ENCODE measurements at regions not wholly inside any gene's neighbourhood (a gene's known extent, or its start where the extent isn't known, plus 50 kb on each side); places are given as distances from the start of the nearest gene placed in this dataset.

DNA sequence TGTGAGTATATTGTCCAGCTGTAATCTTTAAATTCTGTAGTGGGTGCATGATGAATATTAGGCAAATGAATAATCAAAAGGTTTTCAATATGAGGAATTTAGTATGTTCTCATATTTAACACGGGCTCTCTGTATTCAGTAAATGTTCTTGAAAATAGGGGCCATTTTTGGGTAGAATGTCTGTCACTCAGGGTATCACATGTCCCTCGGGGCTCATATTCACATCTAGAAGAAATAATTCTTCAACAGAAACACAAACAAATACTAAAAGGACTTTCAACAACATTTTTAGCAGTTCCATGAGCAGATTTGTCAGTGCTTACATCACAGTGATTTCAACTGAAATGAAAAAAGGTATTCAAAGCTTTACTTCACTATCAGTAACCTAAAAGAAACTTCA, 1388.4 kb upstream of the MIR17HG start:
- ATAC-seq (no peak), DNase-seq (no peak)
- no peaks in the 10 kb centered on the region for H3K4me1 Mint-ChIP-seq
- H3K4me3 Mint-ChIP-seq = no peak overlapping the region
- H3K9me3 Mint-ChIP-seq = peaks cover 0 to 23% (median 5%) of the 10 kb centered on the region in 9 donors
- H3K27me3 Mint-ChIP-seq = no peaks in the 10 kb centered on the region
- no peak overlapping the region for H3K27ac Mint-ChIP-seq
- POLR2A ChIA-PET = no interaction called here
- no peaks in the 10 kb centered on the region for H3K36me3 Mint-ChIP-seq

DNA sequence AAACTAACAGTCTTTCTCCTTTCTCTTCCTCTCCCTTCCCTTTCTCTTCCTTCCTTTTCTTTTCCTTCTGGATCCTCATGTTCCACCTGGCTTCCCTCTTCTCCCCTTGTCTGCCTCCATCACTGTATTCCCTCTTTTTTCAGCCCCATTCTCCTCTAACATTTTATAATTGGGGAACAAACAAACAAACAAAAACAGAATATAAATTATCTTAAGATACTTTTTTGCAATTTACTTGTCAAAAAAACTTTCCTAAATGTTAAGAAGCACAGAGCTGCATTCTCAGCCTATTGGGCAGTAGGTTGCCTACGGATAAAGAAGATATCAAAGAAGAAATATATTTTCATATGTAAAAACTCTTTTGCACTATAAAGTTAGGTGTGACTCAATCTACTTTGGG, 1382.2 kb upstream of the MIR17HG start:
- no peaks in the 10 kb centered on the region for H3K36me3 Mint-ChIP-seq
- no peak overlapping the region for H3K27ac Mint-ChIP-seq
- peaks cover 0 to 20% (median 10%) of the 10 kb centered on the region in 9 donors for H3K9me3 Mint-ChIP-seq
- H3K4me3 Mint-ChIP-seq = no peak overlapping the region
- DNase-seq (no peak), ATAC-seq (no peak)
- POLR2A ChIA-PET = no interaction called here
- H3K4me1 Mint-ChIP-seq = no peaks in the 10 kb centered on the region
- H3K27me3 Mint-ChIP-seq = no peaks in the 10 kb centered on the region

DNA sequence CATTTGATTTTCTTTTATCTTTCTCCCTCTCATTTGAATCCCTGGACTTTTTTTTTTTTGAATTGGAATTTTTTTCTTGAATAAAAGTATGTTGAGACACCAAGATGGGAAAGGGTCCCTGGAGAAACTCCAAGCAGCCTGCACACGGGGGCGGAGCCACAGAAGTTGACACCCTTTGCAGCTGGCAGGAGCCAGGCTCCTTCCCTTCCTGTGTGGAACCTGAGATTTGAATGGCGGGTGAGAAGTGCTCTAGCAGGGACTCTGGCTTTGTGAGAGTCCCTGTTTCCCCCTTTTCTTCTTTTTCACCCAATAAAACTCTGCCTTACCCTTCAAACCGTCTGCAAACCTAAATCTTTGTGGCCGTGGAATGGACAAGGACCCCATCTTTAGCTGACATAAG, 1381.0 kb upstream of the MIR17HG start:
- Mint-ChIP-seq H3K27me3 (no peaks in the 10 kb centered on the region), H3K9me3 (peaks cover 0 to 22% (median 14%) of the 10 kb centered on the region in 9 donors), H3K27ac (no peak overlapping the region), H3K36me3 (no peaks in the 10 kb centered on the region), H3K4me3 (no peak overlapping the region), H3K4me1 (no peaks in the 10 kb centered on the region)
- no peak for DNase-seq
- ATAC-seq = no peak
- POLR2A ChIA-PET = interaction anchor here (0.6 kb wide), 1 partner anchor 21 kb away, joined by 3 read pairs; no protein-coding TSS in a partner anchor

DNA sequence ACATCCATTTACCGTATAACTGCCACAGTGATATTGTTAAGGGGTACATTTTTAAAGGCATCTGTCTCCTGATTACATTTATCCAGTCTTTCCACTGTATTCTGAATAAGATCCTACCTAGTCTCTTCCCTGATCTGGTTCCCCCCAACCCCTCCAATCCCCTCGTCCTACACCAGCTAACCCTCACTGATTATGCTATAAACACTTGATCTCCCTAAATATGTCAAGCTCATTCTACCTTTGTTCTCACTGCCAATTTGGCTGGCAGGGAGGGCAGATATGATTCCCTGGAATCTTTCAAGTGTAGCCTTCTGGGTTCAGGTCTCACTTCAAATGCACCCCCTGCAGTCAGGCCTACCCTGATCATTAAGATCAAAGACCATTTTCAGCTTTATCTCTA, 1379.8 kb upstream of the MIR17HG start:
- ATAC-seq (no peak), DNase-seq (no peak)
- H3K4me1 Mint-ChIP-seq = no peaks in the 10 kb centered on the region
- no peaks in the 10 kb centered on the region for H3K27me3 Mint-ChIP-seq
- H3K9me3 Mint-ChIP-seq = peaks cover 0 to 22% (median 14%) of the 10 kb centered on the region in 9 donors
- H3K27ac Mint-ChIP-seq = no peak overlapping the region
- no peaks in the 10 kb centered on the region for H3K36me3 Mint-ChIP-seq
- POLR2A ChIA-PET = no interaction called here
- no peak overlapping the region for H3K4me3 Mint-ChIP-seq

DNA sequence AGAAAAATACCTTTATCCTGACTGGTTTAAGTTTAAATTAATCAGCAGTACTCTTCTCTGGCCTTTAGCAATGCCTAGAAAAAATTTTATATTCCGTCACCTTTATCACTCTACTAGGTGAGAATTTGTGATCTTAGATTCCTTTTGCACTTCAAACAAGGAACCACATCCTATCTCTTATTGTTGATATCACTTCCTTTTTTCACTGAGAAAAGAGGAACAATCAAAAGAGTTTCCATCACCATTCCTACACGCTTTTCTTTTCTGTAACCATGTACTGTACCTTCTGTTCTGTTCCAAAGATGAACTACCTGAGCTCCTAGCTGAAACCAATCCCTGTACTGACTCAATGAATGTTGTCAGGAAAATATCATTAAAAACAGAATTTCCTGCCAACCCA, 1379.0 kb upstream of the MIR17HG start:
- Mint-ChIP-seq H3K9me3 (peaks cover 0 to 22% (median 14%) of the 10 kb centered on the region in 9 donors), H3K27ac (no peak overlapping the region), H3K27me3 (no peaks in the 10 kb centered on the region), H3K4me1 (no peaks in the 10 kb centered on the region), H3K36me3 (no peaks in the 10 kb centered on the region), H3K4me3 (no peak overlapping the region)
- DNase-seq (no peak), ATAC-seq (no peak)
- POLR2A ChIA-PET = no interaction called here

DNA sequence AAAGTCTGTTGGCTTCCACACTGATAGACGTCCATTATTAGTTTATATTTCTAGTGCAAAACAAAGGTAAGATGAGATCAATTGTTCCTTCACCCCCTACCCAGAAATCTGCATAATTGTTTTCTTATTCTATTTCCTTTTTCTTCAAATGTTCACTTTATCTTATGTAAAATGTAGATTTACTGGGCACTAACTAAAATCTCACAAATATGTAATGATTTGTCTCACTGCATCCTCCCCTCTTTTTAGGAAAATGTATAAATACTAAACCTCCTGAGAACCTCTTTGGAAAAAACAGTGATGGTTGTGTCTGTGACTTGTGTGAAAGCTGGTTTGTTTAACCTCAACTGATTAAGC, 1377.2 kb upstream of the MIR17HG start:
- no peaks in the 10 kb centered on the region for H3K4me1 Mint-ChIP-seq
- POLR2A ChIA-PET = no interaction called here
- H3K27ac Mint-ChIP-seq = no peak overlapping the region
- H3K27me3 Mint-ChIP-seq = no peaks in the 10 kb centered on the region
- H3K36me3 Mint-ChIP-seq = no peaks in the 10 kb centered on the region
- H3K9me3 Mint-ChIP-seq = peaks cover 2 to 20% (median 12%) of the 10 kb centered on the region in 9 donors
- ATAC-seq (no peak), DNase-seq (no peak)
- no peak overlapping the region for H3K4me3 Mint-ChIP-seq

DNA sequence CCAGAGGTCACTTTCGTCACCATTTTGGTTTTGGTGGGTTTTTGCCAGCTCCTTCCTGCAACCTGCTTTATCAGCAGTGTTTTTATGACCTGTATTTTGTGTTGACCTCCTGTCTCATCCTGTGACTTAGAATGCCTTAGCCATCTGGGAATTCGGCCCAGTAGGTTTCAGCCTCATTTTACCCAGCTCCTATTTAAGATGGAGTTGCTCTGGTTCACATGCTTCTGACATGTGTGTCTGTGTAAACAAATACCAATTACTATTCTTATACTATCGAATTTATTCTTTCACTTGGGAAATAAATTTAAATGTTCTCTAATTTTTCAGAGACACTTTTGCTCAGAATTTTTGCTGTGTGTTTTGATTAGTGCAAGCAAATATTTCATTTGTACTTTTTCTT, 1370.3 kb upstream of the MIR17HG start:
- no peaks in the 10 kb centered on the region for H3K36me3 Mint-ChIP-seq
- H3K4me1 Mint-ChIP-seq = no peaks in the 10 kb centered on the region
- POLR2A ChIA-PET = no interaction called here
- no peak overlapping the region for H3K4me3 Mint-ChIP-seq
- ATAC-seq (no peak), DNase-seq (no peak)
- H3K27ac Mint-ChIP-seq = no peak overlapping the region
- H3K9me3 Mint-ChIP-seq = peaks cover 0 to 12% (median under 1%) of the 10 kb centered on the region in 9 donors
- no peaks in the 10 kb centered on the region for H3K27me3 Mint-ChIP-seq

DNA sequence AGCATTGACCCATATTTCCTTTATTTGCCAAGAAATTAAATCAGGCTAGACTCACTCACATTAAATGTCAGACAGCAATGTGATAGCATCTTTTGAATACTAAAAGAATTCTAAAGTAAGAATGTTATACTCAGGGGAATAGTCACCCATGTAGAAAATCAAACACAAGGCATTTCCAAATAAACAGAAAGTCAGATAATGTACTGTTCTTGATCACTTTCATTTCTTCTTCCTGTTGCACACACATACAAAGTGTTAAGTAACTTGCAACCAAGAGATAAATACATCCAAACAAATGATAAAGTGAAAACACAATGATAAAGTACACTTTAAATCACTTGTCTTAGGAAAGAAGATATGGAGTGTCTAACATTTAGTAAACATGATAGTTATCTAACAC, 1366.6 kb upstream of the MIR17HG start:
- no peaks in the 10 kb centered on the region for H3K36me3 Mint-ChIP-seq
- H3K27ac Mint-ChIP-seq = no peak overlapping the region
- peaks cover 0 to 12% (median 0%) of the 10 kb centered on the region in 9 donors for H3K9me3 Mint-ChIP-seq
- no peaks in the 10 kb centered on the region for H3K27me3 Mint-ChIP-seq
- no peak overlapping the region for H3K4me3 Mint-ChIP-seq
- DNase-seq (no peak), ATAC-seq (no peak)
- H3K4me1 Mint-ChIP-seq = no peaks in the 10 kb centered on the region
- POLR2A ChIA-PET = no interaction called here

DNA sequence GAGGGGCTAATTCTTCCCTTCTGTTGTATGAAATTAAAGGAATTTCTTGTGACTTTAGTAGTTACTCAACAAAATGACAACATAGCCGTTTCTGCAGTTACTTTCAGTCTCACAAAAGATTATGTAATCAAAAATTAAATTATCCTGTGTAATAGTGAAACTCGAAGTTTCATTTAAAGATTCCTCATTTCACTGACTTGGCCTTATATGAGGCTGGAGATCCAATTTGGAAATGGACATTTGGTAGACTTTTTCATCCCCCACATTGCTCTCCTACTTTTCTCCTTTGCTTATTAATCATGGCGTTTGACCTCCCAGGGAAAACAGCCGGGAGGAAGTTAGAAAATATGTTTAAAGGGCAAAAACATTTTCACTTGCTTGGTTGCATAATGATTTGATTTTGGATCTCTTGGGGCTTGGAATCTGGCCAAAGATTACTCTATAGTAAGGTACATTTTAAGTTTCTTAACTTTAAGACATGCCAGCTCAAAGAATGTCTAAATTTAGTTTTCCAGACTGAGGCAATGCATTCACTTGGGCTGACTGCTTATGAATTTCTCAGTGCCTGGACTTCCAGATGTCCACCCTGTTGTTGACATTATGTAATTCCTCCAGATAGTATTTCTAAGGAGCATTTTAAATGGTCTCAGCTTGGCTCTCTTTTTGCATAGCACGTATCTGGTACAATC, 1364.9 kb upstream of the MIR17HG start:
- POLR2A ChIA-PET = no interaction called here
- Mint-ChIP-seq H3K36me3 (no peaks in the 10 kb centered on the region), H3K9me3 (peaks cover 0 to 12% (median 2%) of the 10 kb centered on the region in 9 donors), H3K27ac (no peak overlapping the region), H3K4me3 (no peak overlapping the region), H3K4me1 (no peaks in the 10 kb centered on the region), H3K27me3 (no peaks in the 10 kb centered on the region)
- no peak for ATAC-seq
- DNase-seq = no peak

DNA sequence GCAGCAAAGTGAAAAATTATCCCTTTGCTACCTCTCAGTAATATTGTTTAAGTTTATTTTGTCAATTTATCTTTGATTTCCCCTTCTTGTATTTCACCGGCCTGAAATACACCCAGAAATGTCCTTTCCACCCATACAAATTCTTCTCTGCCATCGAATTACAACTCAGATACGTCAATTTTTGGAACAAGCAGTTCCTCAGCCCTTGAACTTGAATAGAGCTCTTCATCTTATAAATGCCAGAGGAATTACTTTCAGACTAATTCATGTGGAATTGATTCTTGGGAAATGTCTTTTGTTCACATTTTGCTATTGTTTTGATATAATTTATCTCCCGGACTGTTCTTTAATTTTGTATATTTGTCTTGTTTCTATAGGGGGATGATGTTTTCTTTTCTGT, 1359.3 kb upstream of the MIR17HG start:
- H3K4me3 Mint-ChIP-seq = no peak overlapping the region
- no peak for ATAC-seq
- POLR2A ChIA-PET = no interaction called here

DNA sequence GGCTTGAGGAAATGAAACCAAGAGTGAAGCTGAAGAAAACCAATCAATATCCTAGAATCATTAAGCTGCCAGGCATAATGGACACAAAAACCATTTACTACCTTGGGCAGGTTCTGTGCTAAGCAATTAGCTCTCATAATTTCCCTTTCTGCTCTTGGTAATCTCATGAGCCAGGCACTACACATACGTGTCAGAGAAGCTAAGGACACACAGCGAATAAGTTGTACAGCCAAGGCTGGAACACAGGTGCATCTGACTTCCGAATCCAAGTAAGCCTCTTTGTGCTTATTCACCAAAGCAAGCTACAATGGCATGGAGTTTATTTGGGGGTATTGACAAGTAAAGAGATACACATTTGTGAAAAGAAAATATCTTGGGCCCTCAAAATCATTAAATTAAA, 1343.9 kb upstream of the MIR17HG start:
- POLR2A ChIA-PET = no interaction called here
- no peak overlapping the region for H3K27ac Mint-ChIP-seq
- DNase-seq (no peak), ATAC-seq (no peak)
- H3K9me3 Mint-ChIP-seq = peaks cover 0 to 38% (median 15%) of the 10 kb centered on the region in 9 donors
- H3K4me3 Mint-ChIP-seq = no peak overlapping the region
- H3K27me3 Mint-ChIP-seq = no peaks in the 10 kb centered on the region
- H3K36me3 Mint-ChIP-seq = no peaks in the 10 kb centered on the region
- no peaks in the 10 kb centered on the region for H3K4me1 Mint-ChIP-seq

More for the DNA sequence above, 1359.3 kb upstream of the MIR17HG start:
- Mint-ChIP-seq H3K36me3 (no peaks in the 10 kb centered on the region), H3K27ac (no peak overlapping the region), H3K9me3 (peaks cover 0 to 14% (median 4%) of the 10 kb centered on the region in 9 donors), H3K4me1 (no peaks in the 10 kb centered on the region), H3K27me3 (no peaks in the 10 kb centered on the region)
- no peak for DNase-seq

DNA sequence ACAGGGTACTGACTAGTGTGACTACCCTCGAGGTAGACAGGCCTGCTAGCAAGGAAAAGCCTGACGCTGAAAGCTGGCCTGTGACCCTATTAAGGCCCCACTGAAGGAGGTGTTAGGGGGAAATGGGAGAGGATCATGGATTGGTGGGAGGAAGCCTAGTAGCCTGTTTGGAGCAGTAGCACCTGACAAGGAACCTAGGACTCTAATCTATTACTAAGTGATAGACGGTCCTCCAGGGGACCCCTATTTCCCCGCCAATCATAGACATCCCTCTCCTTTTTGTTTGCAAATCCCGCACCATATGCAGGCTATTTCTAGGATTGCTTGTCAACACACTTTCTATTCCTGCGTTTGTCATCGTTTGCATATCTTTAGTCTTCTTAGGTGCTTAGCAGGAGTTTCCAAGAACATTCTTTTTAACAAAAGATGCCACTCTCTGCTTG, 1338.8 kb upstream of the MIR17HG start:
- Mint-ChIP-seq H3K9me3 (peaks cover 0 to 19% (median 3%) of the 10 kb centered on the region in 9 donors), H3K27me3 (no peaks in the 10 kb centered on the region), H3K4me1 (no peaks in the 10 kb centered on the region), H3K36me3 (no peaks in the 10 kb centered on the region), H3K4me3 (no peak overlapping the region), H3K27ac (no peak overlapping the region)
- POLR2A ChIA-PET = no interaction called here
- no peak for DNase-seq
- no peak for ATAC-seq

DNA sequence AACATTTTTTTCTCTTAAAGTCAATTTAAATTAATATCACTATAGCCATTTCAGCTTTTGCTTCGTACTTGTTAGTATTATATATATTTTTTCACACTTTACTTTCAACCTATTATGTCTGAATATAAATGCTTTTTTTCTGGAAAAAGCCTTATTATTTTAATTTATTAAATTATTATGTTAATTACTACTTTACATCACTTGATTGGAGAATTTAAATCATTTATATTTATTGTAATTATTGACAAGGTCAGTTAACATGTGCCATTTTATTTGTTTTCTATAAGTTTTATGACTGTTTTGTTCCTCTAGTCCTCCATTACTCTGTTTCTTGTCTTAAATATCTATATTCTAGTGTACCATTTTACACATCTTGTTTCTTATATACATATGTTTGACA, 1333.4 kb upstream of the MIR17HG start:
- Mint-ChIP-seq H3K27ac (no peak overlapping the region), H3K4me3 (no peak overlapping the region), H3K9me3 (peaks cover 0 to 15% (median 4%) of the 10 kb centered on the region in 9 donors), H3K4me1 (no peaks in the 10 kb centered on the region), H3K27me3 (no peaks in the 10 kb centered on the region), H3K36me3 (no peaks in the 10 kb centered on the region)
- DNase-seq = no peak
- POLR2A ChIA-PET = no interaction called here
- no peak for ATAC-seq

Measured in naive thymus-derived CD8-positive, alpha-beta T cell (primary cell).